Right renal cortex interstitium (tissue), 3 donors: ENCODE measurements at regions not wholly inside any gene's neighbourhood (a gene's known extent, or its start where the extent isn't known, plus 50 kb on each side); places are given as distances from the start of the nearest gene placed in this dataset.

Source experiments
- DNase-seq, 3 donors: peaks; one replicate each; pipeline ENCODE4 v3.0.0-alpha.2; 2013; ENCODE audit warnings: low read depth in 3 of 3, low spot score in 2 of 3

GRCh38 chr12:65756956-65757511, 67.2 kb upstream of the HMGA2 start:
- no peak for DNase-seq

GRCh38 chr12:65758401-65758800, 65.9 kb upstream of the HMGA2 start:
- DNase-seq: no peak

- DNase-seq: no peak
Observed at GRCh38 chr12:65759735-65760134, 64.5 kb upstream of the HMGA2 start.

GRCh38 chr12:65761301-65761700, 63.0 kb upstream of the HMGA2 start:
- no peak for DNase-seq

GRCh38 chr12:65764325-65764724, 60.0 kb upstream of the HMGA2 start:
- no peak for DNase-seq

GRCh38 chr12:65765436-65765813, 58.9 kb upstream of the HMGA2 start:
- no peak for DNase-seq

- DNase-seq: no peak
Observed at GRCh38 chr12:65769880-65770279, 54.4 kb upstream of the HMGA2 start.
